ENCODE measurements at regions not wholly inside any gene's neighbourhood (a gene's known extent, or its start where the extent isn't known, plus 50 kb on each side); places are given as distances from the start of the nearest gene placed in this dataset.

DNA sequence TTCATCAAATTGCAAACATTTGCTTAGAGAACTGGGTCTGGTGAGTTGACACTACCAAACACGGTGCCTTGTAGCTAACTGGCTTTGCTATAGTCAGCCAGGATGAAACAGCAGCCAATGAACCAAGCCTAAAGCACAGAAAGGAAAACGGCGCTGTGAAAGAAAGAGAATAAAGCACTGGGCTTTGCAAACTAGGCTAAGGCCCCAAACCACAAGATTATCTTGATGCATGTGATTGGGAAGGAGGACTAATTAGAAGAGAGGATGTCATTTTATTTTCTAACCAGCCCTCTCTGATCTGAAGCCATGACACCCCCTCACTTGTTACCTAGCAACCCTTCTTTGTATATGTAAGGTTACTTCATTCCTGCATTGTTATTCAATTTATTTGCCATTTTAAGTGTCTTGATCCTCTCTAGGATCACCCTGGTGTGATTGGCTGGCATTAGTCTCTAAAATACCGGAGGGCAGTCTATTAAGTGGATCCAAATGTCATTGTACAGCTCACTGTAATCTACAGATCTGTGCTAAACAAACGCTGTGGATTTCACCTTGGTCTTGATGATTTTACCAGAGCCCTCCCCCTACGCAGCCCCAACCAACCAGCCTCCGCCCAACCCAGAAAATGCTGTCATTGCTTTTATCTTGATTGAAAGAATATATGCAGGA is 395.4 kb upstream of the ACVR2A start:
- Histone ChIP-seq H3K36me3 (ENCODE audit: control insufficient read depth, insufficient read depth, low read length) (no peaks in the 10 kb centered on the region), H3K4me3 (ENCODE audit: low read depth, low read length) (no peak overlapping the region), H3K27me3 (ENCODE audit: control insufficient read depth, insufficient read depth, low read length) (no peaks in the 10 kb centered on the region)
- TF ChIP-seq CTCF (IDR thresholded peaks at IDR 0.05; ENCODE audit: insufficient read depth, low read length, severe bottlenecking), result no peak
- DNase-seq (ENCODE audit: low read depth), result no peak
- no peak for FAIRE-seq

GRCh38 chr2:147442816-147443215 is 402.0 kb upstream of the ACVR2A start:
- Histone ChIP-seq H3K36me3 (ENCODE audit: control insufficient read depth, insufficient read depth, low read length) (no peaks in the 10 kb centered on the region), H3K27me3 (ENCODE audit: control insufficient read depth, insufficient read depth, low read length) (no peaks in the 10 kb centered on the region), H3K4me3 (ENCODE audit: low read depth, low read length) (no peak overlapping the region)
- no peak for TF ChIP-seq CTCF (IDR thresholded peaks at IDR 0.05; ENCODE audit: insufficient read depth, low read length, severe bottlenecking)
- FAIRE-seq (no peak), DNase-seq (ENCODE audit: low read depth) (no peak)

GRCh38 chr2:147441182-147441581 is 403.6 kb upstream of the ACVR2A start:
- TF ChIP-seq CTCF (IDR thresholded peaks at IDR 0.05; ENCODE audit: insufficient read depth, low read length, severe bottlenecking), result no peak
- Histone ChIP-seq H3K27me3 (ENCODE audit: control insufficient read depth, insufficient read depth, low read length) (no peaks in the 10 kb centered on the region), H3K4me3 (ENCODE audit: low read depth, low read length) (no peak overlapping the region), H3K36me3 (ENCODE audit: control insufficient read depth, insufficient read depth, low read length) (no peaks in the 10 kb centered on the region)
- DNase-seq (ENCODE audit: low read depth) (no peak), FAIRE-seq (no peak)

- Histone ChIP-seq H3K4me3 (ENCODE audit: low read depth, low read length) (no peak overlapping the region), H3K27me3 (ENCODE audit: control insufficient read depth, insufficient read depth, low read length) (no peaks in the 10 kb centered on the region), H3K36me3 (ENCODE audit: control insufficient read depth, insufficient read depth, low read length) (no peaks in the 10 kb centered on the region)
- DNase-seq (ENCODE audit: low read depth) (no peak), FAIRE-seq (no peak)
- no peak for TF ChIP-seq CTCF (IDR thresholded peaks at IDR 0.05; ENCODE audit: insufficient read depth, low read length, severe bottlenecking)
These were observed 404.1 kb upstream of the ACVR2A start for GRCh38 chr2:147440734-147441133.

DNA sequence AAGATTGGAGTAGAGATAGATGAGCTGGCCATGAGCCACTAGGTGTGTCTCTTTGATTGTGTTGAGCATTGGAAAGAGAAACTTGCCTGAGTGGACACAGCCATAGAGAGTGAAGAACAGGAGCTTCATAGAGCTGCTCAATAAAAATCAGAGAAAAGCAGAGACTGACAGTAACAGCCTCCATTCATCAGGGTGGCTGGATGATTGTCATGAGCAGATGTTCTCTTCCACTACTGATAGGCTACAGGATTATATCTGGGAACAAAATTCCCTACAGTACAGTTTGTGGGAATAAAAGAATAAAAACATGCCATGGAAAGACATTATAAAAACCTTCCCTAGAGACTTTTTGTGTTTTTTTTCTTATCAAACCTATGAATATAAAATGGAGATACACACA is 404.8 kb upstream of the ACVR2A start:
- no peak for FAIRE-seq
- no peak for DNase-seq (ENCODE audit: low read depth)

More for the DNA sequence above, 404.8 kb upstream of the ACVR2A start:
- H3K36me3 ChIP-seq (ENCODE audit: control insufficient read depth, insufficient read depth, low read length), result no peaks in the 10 kb centered on the region
- H3K27me3 ChIP-seq (ENCODE audit: control insufficient read depth, insufficient read depth, low read length), result no peaks in the 10 kb centered on the region
- no peak overlapping the region for H3K4me3 ChIP-seq (ENCODE audit: low read depth, low read length)
- no peak for TF ChIP-seq CTCF (IDR thresholded peaks at IDR 0.05; ENCODE audit: insufficient read depth, low read length, severe bottlenecking)

Measured in bronchial epithelial cell (primary cell).